ENCODE measurements at regions not wholly inside any gene's neighbourhood (a gene's known extent, or its start where the extent isn't known, plus 50 kb on each side); places are given as distances from the start of the nearest gene placed in this dataset.

DNA sequence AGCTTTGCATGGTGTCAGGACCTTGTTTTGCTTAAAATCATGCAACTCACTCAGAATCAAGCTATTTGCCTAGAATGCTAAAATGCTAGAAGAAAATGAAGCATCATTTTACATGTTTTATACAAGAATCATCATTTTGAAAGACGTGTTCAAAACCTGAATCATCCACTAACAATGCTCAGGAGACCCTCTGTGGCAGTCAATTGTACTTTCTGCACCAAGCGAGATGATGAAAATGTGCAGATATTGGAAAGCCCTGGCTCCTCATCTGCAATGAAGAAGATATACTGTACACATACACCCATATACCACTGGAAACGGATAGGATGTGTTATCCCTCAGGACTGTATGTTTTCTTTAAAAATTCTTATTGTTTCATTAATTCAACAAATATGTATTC is 92.7 kb downstream of the DYRK2 start:
- no peak for TF ChIP-seq CTCF (IDR thresholded peaks at IDR 0.05)
- no peak for TF ChIP-seq MAFK (IDR thresholded peaks at IDR 0.05; ENCODE audit: partially characterized antibody)
- no peak for TF ChIP-seq TP53 (CRISPR knock-in tag; IDR thresholded peaks at IDR 0.05)
- no peak for TF ChIP-seq POLR2A (IDR thresholded peaks at IDR 0.05; ENCODE audit: low read length)
- TF ChIP-seq EHMT2 (IDR thresholded peaks at IDR 0.05; ENCODE audit: low read depth): no peak
- no peak for TF ChIP-seq HES2 (IDR thresholded peaks at IDR 0.05)
- no peak for TF ChIP-seq ESRRA (IDR thresholded peaks at IDR 0.05; ENCODE audit: borderline replicate concordance, low read length)
- TF ChIP-seq REST (IDR thresholded peaks at IDR 0.05): no peak
- TF ChIP-seq KDM1A (IDR thresholded peaks at IDR 0.05; ENCODE audit: low read depth): no peak
- no peak for TF ChIP-seq USF2 (IDR thresholded peaks at IDR 0.05)
- TF ChIP-seq MYC (IDR thresholded peaks at IDR 0.05; ENCODE audit: borderline replicate concordance, low read length): no peak
- TF ChIP-seq ZFP36 (IDR thresholded peaks at IDR 0.05; ENCODE audit: borderline replicate concordance, partially characterized antibody): no peak
- TF ChIP-seq, protein P1, sequence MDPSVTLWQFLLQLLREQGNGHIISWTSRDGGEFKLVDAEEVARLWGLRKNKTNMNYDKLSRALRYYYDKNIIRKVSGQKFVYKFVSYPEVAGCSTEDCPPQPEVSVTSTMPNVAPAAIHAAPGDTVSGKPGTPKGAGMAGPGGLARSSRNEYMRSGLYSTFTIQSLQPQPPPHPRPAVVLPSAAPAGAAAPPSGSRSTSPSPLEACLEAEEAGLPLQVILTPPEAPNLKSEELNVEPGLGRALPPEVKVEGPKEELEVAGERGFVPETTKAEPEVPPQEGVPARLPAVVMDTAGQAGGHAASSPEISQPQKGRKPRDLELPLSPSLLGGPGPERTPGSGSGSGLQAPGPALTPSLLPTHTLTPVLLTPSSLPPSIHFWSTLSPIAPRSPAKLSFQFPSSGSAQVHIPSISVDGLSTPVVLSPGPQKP (IDR thresholded peaks at IDR 0.05; ENCODE audit: low read depth, low read length): no peak

Measured in A549 (cell line).